ENCODE measurements at regions not wholly inside any gene's neighbourhood (a gene's known extent, or its start where the extent isn't known, plus 50 kb on each side); places are given as distances from the start of the nearest gene placed in this dataset.
A peak's percentile ranks its signal among the peaks of the same experiment; 100 is the strongest.
"Not testable (repeated sequence)": the region's sequence is repeated elsewhere in the genome, so short reads cannot be mapped to it uniquely, and the experiment has no call there.

DNA sequence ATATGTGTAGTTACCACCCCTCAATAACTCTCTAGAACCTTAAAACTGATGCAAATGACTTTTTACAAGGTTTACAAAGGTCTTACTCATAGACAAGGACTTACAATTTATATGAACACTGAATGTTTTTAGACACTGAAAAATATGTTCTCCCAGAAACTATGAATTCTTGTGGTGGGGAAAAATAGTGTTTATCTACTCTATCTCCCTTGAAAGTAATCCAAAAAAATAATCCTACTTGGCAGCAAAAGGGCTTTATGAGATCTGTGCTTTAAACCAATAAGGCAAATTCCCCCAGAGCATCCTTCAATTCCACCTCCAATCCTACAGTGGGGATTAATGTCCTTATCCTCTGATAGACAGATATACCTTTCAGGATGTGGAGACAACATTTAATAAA is 1984.1 kb upstream of the RAG2 start:
- DNase-seq (ENCODE audit: low spot score), result no peak

- no peak for DNase-seq (ENCODE audit: low spot score)
These were observed 1979.7 kb upstream of the RAG2 start for GRCh38 chr11:38577769-38578168.

DNA sequence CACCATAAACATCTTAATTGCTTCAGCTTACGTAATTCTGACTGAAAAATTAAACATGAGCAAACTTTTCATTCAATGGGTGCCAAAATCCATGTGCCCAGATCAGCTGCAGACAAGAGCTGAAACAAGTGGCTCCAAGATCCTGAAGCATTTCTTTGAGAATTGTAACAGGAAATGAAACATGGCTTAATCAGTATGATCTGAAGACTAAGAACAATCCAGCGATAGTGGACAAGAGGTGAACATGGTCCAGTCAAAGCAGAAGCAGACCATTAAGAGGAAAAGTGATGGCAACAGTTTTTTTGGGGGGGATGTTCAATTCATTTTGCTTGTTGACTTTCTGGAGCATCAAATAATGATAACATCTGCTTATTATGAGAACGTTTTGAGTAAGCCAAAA is 1964.5 kb upstream of the RAG2 start:
- no peak for DNase-seq (ENCODE audit: low spot score)

DNA sequence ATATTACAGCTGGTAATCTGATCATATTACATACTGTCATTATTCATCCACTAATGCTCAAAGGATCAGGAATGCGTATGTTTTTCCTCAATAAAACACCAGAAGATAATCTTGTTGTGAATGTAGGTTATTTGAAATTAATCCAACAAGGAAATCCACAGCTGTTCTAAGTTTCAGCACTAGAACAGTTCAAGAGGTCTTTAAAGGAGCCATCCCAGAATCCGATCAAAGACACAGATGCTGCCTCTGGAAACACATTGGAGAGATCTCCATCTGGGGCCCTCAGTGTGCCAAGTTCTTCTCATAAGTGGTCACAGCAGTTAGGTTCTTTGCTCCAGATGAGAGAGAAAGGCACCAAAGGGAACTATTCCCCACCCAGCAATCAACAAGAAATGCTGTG is 1955.1 kb upstream of the RAG2 start:
- no peak for DNase-seq (ENCODE audit: low spot score)

- no peak for DNase-seq (ENCODE audit: low spot score)
These were observed 1949.4 kb upstream of the RAG2 start for GRCh38 chr11:38547462-38547861.

DNA sequence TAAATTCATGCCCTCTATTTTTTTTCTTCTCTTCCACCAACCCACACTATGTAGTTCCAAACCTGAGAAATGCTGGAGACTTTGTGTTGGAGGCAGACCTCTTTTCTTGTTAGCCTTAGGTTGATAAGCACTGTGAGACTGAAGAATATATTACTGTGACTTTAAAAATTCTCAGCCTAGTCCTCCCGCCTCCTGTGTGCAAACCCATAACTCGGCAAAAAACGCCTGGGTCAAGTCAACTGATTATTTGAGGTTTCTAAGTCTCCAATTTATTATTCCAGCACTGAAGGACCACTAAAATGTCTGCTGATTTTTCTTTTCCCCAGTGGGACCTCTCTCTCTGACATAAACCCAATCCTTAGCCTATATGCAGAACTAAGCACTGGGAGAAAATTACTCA is 1946.0 kb upstream of the RAG2 start:
- no peak for DNase-seq (ENCODE audit: low spot score)

GRCh38 chr11:38543311-38543710 is 1945.3 kb upstream of the RAG2 start:
- DNase-seq (ENCODE audit: low spot score), result no peak

DNA sequence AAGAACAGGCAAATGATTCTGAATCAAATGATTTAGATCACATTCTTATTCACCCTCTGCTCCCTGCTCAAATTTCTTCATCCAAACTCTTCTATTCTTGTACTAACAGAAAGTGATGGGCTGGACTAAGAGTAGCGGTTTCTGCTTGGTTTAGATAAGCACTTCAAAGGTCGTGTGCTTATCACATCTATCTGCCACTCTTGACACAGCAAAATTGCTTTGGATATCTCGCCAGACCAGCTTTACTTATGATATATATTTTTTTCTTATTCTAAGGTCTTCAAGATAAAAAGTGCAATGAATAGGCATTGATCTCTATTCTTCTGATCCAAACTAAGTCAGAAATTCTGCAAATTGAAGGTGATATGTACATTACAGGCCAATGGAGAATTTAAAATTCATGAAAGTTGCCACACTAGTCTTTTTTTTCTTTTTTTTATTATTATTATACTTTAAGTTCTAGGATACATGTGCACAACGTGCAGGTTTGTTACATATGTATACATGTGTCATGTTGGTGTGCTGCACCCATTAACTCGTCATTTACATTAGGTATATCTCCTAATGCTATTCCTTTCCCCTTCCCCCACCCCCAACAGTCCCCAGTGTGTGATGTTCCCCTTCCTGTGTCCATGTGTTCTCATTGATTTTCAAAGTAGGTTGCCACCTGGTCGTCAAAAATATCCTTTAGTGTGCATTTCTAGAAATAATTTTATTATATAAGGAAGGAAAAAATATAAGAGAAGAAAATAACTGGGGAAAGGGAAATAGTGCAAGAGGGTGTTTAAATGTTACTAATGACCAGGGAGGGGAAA is 1941.0 kb upstream of the RAG2 start:
- DNase-seq (ENCODE audit: low spot score), result no peak

GRCh38 chr11:38530226-38530625 is 1932.2 kb upstream of the RAG2 start:
- DNase-seq (ENCODE audit: low spot score), result no peak

DNA sequence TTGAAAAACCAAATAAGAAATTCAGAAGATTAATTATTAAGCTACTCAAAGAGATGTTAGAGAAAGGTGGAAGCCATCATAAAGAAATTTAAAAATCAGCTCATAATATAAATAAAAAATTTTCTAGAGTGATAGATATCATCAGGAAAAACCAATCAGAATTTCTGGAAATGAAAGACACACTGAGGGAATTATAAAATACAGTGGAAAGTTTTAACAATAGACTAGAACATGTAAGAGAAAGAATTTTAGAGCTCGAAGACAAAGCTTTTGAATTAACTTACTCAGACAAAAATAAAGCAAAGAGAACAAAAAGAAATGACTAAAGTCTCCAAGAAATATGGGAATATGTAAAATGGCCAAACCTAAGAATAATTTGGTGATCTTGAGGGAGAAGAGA is 1926.9 kb upstream of the RAG2 start:
- DNase-seq (ENCODE audit: low spot score), result no peak

DNA sequence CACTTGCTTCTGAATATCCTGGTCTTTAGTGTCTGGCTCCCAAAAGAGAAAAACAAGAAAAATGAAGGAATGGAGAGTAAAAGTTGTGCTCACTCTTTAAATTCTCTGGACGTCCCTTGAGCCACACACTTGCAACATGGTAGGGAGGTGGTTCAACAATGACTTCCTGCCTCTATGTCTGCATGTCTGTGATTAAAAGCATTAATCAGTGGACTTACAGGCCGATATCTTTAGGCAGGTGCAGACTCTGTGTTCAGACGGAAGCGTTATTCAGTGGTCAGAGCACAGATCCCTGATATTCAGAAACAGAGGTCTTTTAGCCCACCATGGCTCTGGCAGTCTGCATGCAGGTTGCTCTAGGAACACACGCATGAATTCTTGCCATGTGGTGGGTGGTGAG is 1920.0 kb upstream of the RAG2 start:
- no peak for DNase-seq (ENCODE audit: low spot score)

- not testable (repeated sequence) for DNase-seq (ENCODE audit: low spot score)
These were observed 1914.8 kb upstream of the RAG2 start for GRCh38 chr11:38512830-38513229.

- DNase-seq (ENCODE audit: low spot score), result no peak
These were observed 1912.0 kb upstream of the RAG2 start for GRCh38 chr11:38510041-38510440.

DNA sequence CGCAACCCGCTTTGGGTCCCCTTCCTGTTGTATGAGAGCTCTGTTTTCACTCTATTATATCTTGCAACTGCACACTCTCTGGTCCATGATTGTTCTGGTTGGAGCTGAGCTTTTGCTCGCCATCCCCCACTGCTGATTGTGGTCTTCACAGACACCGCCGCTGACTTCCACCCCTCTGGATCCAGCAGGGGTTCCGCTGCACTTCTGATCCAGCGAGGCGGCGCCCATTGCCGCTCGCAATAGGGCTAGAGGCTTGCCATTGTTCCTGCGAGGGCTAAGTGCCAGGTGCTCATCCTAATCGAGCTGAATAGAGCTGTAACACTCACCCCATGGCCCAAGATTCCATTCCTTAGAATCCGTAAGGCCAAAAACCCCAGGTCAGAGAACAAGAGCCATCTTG is 1905.8 kb upstream of the RAG2 start:
- no peak for DNase-seq (ENCODE audit: low spot score)

DNA sequence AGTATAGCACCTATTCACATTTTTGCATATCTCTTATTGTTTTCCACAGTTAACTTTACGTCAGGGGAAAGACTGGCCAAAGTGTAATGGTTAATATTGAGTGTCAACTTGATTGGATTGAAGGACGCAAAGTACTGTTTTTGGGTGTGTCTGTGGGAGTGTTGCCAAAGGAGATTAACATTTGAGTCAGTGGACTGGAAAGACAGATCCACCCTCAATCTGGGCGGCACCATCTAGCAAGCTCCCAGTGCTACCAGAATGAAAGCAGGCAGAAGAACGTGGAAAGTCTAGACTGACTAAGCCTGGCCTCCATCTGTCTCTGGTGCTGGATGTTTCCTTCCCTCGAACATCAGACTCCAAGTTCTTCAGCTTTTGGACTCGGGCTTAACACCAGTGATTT is 1900.7 kb upstream of the RAG2 start:
- no peak for DNase-seq (ENCODE audit: low spot score)

DNA sequence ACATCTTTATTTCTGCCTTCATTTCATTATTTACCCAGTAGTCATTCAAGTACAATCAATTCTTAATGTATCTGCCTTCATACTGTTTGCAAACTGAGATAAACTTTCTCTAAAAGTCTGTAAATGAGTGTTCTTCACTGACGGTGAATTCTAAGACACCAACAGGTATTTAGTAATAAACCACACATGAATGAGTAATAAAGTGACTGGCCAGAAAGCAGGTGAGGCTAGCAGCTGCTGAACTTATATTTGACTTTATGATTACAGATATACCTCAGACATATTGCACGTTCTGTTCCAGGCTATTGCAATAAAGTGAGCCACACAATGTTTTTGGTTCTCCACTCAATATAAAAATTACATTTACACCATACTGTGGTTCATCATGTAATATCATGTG is 1894.0 kb upstream of the RAG2 start:
- DNase-seq (ENCODE audit: low spot score), result no peak

DNA sequence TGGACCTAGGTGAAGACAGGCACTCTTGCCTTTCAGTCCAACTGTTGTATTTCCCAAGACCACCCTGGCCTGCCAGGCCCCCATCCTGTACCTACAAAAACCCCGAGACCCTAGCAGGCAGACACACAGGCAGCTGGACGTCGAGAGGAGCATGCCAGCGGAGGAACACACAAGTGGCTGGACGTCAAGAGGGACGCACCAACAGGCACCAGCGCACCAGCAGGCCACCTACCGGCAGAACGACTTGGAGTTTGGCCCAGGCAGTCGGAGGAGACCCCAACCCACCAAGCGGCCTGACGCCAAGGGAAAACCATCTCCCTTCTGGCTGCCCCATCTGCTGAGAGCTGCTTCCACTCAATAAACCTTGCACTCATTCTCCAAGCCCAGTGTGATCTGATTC is 1883.4 kb upstream of the RAG2 start:
- no peak for DNase-seq (ENCODE audit: low spot score)

GRCh38 chr11:38476808-38477575 is 1879.0 kb upstream of the RAG2 start:
- DNase-seq (ENCODE audit: low spot score), result no peak

GRCh38 chr11:38461751-38462150 is 1863.7 kb upstream of the RAG2 start:
- DNase-seq (ENCODE audit: low spot score), result no peak

DNA sequence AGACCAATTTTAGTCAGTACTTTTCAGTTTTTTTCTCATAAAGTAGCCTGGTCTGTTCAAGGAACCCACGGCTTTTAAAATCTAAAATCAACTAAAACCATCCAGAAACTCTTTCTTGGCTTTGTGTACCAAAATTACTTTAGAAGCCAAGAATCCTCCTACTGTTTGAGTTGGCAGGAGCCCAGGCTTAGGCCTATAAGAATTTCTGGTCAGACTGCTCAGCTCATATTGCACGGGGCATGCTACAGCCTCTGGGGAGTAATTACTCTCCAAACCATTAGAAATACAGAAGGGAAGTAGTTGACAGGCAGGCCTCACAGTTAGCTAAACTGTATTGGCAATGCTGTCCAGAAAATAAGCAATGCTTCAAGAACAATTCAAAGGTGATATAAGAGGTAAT is 1862.9 kb upstream of the RAG2 start:
- DNase-seq (ENCODE audit: low spot score), result peak; percentile 3

GRCh38 chr11:38460429-38460828 is 1862.4 kb upstream of the RAG2 start:
- no peak for DNase-seq (ENCODE audit: low spot score)

DNA sequence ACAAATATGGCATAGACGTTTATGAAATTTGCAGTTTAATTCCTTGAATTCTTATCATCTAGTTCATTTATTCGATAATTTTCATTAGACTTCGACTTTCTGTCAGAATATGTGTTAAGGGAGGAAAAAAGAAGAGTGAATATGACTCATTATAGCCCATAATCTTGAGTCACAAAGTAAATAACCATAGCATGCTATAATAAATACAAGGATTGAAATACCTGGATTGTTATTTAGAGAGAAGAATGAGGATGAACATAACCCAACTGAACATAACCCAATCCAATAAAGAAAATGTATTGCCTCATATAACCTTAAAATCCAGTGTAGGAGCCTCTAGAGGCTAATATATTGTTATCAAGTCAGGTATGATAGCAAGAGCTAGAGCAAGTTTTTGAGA is 1858.3 kb upstream of the RAG2 start:
- no peak for DNase-seq (ENCODE audit: low spot score)

- no peak for DNase-seq (ENCODE audit: low spot score)
These were observed 1850.2 kb upstream of the RAG2 start for GRCh38 chr11:38448284-38448683.

DNA sequence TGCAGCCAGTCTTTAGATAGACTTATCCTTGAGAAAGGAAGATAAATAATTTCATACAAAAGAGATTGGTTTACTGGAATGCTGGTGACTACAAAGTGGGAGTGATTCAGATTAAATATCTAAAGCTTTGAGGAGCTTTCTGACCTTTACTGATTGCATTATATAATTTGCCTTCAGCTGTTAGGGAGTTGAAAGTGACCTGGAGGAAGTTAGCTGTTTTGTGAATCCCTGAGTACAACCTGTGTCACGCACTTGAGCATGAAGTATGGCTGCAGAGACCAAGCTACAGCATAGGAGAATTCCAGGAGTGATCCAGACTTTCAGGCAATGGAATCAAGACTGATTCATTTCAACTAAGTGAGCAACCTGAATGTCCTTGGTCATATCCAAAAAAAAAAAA is 1848.3 kb upstream of the RAG2 start:
- no peak for DNase-seq (ENCODE audit: low spot score)

All from HuH-7.5 (cell line).